ENCODE measurements at regions not wholly inside any gene's neighbourhood (a gene's known extent, or its start where the extent isn't known, plus 50 kb on each side); places are given as distances from the start of the nearest gene placed in this dataset.

DNA sequence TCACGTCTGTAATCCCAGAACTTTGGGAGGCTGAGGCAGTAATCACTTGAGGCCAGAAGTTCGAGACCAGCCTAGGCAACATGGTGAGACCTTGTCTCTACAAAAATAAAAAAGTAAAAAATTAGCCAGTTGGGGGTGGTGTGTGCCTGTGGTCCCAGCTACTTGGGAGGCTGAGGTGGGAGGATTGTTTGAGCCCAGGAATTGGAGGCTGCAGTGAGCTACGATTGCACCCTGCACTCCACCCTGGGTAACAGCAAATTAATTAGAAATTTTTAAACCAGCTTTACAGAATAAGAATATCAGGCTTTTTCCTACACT, 136.0 kb downstream of the EPC1 start:
- Histone ChIP-seq H3K36me3 (ENCODE audit: insufficient read depth) (no peaks in the 10 kb centered on the region), H3K27ac (ENCODE audit: low read depth) (no peak overlapping the region), H4K20me1 (replicated peaks; ENCODE audit: insufficient read depth) (no peaks in the 10 kb centered on the region), H3K4me1 (ENCODE audit: insufficient read depth) (no peaks in the 10 kb centered on the region), H3K79me2 (replicated peaks; ENCODE audit: insufficient read depth) (no peaks in the 10 kb centered on the region), H3F3A (replicated peaks; ENCODE audit: low read depth) (no peaks in the 10 kb centered on the region), H3K27me3 (ENCODE audit: insufficient read depth) (no peaks in the 10 kb centered on the region), H3K9me2 (ENCODE audit: insufficient read depth) (no peaks in the 10 kb centered on the region), H3K4me3 (no peak overlapping the region), H3K4me2 (no peak overlapping the region), H2AFZ (no peak overlapping the region)
- H3K36me3 Mint-ChIP-seq (ENCODE audit: low read depth) = no peaks in the 10 kb centered on the region
- no peak for TF ChIP-seq ZNF331 (CRISPR knock-in tag; IDR thresholded peaks at IDR 0.05; ENCODE audit: low read depth)
- no peak for TF ChIP-seq EZH2phosphoT487 (IDR thresholded peaks at IDR 0.05; ENCODE audit: unreplicated experiment)
- TF ChIP-seq, protein P1, sequence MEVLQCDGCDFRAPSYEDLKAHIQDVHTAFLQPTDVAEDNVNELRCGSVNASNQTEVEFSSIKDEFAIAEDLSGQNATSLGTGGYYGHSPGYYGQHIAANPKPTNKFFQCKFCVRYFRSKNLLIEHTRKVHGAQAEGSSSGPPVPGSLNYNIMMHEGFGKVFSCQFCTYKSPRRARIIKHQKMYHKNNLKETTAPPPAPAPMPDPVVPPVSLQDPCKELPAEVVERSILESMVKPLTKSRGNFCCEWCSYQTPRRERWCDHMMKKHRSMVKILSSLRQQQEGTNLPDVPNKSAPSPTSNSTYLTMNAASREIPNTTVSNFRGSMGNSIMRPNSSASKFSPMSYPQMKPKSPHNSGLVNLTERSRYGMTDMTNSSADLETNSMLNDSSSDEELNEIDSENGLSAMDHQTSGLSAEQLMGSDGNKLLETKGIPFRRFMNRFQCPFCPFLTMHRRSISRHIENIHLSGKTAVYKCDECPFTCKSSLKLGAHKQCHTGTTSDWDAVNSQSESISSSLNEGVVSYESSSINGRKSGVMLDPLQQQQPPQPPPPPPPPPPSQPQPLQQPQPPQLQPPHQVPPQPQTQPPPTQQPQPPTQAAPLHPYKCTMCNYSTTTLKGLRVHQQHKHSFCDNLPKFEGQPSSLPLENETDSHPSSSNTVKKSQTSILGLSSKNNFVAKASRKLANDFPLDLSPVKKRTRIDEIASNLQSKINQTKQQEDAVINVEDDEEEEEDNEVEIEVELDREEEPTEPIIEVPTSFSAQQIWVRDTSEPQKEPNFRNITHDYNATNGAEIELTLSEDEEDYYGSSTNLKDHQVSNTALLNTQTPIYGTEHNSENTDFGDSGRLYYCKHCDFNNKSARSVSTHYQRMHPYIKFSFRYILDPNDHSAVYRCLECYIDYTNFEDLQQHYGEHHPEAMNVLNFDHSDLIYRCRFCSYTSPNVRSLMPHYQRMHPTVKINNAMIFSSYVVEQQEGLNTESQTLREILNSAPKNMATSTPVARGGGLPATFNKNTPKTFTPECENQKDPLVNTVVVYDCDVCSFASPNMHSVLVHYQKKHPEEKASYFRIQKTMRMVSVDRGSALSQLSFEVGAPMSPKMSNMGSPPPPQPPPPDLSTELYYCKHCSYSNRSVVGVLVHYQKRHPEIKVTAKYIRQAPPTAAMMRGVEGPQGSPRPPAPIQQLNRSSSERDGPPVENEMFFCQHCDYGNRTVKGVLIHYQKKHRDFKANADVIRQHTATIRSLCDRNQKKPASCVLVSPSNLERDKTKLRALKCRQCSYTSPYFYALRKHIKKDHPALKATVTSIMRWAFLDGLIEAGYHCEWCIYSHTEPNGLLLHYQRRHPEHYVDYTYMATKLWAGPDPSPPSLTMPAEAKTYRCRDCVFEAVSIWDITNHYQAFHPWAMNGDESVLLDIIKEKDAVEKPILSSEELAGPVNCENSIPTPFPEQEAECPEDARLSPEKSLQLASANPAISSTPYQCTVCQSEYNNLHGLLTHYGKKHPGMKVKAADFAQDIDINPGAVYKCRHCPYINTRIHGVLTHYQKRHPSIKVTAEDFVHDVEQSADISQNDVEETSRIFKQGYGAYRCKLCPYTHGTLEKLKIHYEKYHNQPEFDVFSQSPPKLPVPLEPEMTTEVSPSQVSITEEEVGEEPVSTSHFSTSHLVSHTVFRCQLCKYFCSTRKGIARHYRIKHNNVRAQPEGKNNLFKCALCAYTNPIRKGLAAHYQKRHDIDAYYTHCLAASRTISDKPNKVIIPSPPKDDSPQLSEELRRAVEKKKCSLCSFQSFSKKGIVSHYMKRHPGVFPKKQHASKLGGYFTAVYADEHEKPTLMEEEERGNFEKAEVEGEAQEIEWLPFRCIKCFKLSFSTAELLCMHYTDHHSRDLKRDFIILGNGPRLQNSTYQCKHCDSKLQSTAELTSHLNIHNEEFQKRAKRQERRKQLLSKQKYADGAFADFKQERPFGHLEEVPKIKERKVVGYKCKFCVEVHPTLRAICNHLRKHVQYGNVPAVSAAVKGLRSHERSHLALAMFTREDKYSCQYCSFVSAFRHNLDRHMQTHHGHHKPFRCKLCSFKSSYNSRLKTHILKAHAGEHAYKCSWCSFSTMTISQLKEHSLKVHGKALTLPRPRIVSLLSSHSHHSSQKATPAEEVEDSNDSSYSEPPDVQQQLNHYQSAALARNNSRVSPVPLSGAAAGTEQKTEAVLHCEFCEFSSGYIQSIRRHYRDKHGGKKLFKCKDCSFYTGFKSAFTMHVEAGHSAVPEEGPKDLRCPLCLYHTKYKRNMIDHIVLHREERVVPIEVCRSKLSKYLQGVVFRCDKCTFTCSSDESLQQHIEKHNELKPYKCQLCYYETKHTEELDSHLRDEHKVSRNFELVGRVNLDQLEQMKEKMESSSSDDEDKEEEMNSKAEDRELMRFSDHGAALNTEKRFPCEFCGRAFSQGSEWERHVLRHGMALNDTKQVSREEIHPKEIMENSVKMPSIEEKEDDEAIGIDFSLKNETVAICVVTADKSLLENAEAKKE (CRISPR knock-in tag; IDR thresholded peaks at IDR 0.05) = no peak
- TF ChIP-seq, protein P2, sequence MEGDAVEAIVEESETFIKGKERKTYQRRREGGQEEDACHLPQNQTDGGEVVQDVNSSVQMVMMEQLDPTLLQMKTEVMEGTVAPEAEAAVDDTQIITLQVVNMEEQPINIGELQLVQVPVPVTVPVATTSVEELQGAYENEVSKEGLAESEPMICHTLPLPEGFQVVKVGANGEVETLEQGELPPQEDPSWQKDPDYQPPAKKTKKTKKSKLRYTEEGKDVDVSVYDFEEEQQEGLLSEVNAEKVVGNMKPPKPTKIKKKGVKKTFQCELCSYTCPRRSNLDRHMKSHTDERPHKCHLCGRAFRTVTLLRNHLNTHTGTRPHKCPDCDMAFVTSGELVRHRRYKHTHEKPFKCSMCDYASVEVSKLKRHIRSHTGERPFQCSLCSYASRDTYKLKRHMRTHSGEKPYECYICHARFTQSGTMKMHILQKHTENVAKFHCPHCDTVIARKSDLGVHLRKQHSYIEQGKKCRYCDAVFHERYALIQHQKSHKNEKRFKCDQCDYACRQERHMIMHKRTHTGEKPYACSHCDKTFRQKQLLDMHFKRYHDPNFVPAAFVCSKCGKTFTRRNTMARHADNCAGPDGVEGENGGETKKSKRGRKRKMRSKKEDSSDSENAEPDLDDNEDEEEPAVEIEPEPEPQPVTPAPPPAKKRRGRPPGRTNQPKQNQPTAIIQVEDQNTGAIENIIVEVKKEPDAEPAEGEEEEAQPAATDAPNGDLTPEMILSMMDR (conservative IDR thresholded peaks at IDR 0.05; ENCODE audit: low read depth in 2 of 2) = no peak
- TF ChIP-seq, protein P3, sequence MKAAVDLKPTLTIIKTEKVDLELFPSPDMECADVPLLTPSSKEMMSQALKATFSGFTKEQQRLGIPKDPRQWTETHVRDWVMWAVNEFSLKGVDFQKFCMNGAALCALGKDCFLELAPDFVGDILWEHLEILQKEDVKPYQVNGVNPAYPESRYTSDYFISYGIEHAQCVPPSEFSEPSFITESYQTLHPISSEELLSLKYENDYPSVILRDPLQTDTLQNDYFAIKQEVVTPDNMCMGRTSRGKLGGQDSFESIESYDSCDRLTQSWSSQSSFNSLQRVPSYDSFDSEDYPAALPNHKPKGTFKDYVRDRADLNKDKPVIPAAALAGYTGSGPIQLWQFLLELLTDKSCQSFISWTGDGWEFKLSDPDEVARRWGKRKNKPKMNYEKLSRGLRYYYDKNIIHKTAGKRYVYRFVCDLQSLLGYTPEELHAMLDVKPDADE (IDR thresholded peaks at IDR 0.05) = no peak
- no peak for TF ChIP-seq POLR2AphosphoS5 (IDR thresholded peaks at IDR 0.05; ENCODE audit: low read depth)
- no peak for TF ChIP-seq JUNB (IDR thresholded peaks at IDR 0.05; ENCODE audit: unreplicated experiment)
- no peak for TF ChIP-seq CREB1 (CRISPR knock-in tag; IDR thresholded peaks at IDR 0.05; ENCODE audit: low read depth)
- TF ChIP-seq ZNF114 (CRISPR knock-in tag; IDR thresholded peaks at IDR 0.05) = no peak
- no peak for TF ChIP-seq NANOG (IDR thresholded peaks at IDR 0.05; ENCODE audit: borderline replicate concordance)
- no peak overlapping the region for H3K27ac Mint-ChIP-seq
- H3K9me3 Mint-ChIP-seq = no peaks in the 10 kb centered on the region
- H3K4me1 Mint-ChIP-seq = no peaks in the 10 kb centered on the region
- no peak overlapping the region for H3K4me3 Mint-ChIP-seq
- no peak for DNase-seq (ENCODE audit: low spot score)
- no peaks in the 10 kb centered on the region for H3K27me3 Mint-ChIP-seq (ENCODE audit: insufficient read depth, low read depth, poor library complexity)
- ATAC-seq = no peak
